ENCODE measurements at regions not wholly inside any gene's neighbourhood (a gene's known extent, or its start where the extent isn't known, plus 50 kb on each side); places are given as distances from the start of the nearest gene placed in this dataset.

GRCh38 chr12:125262851-125263250 is 197.6 kb downstream of the AACS start:
- no peaks in the 10 kb centered on the region for H3K4me1 ChIP-seq (replicated peaks)
- DNase-seq (ENCODE audit: low read depth in 1 of 2, low spot score in 2 of 2): no peak
- H3K27ac ChIP-seq: no peak overlapping the region
- no peak overlapping the region for H3K4me3 ChIP-seq
- no peaks in the 10 kb centered on the region for H3K9me3 ChIP-seq (replicated peaks)
- no peaks in the 10 kb centered on the region for H3K36me3 ChIP-seq
- no peaks in the 10 kb centered on the region; the same call in 1 of the 2 replicates for H3K27me3 ChIP-seq (replicated peaks)

GRCh38 chr12:125263385-125263784 is 198.2 kb downstream of the AACS start:
- Histone ChIP-seq H3K9me3 (replicated peaks) (no peaks in the 10 kb centered on the region), H3K36me3 (no peaks in the 10 kb centered on the region), H3K27ac (no peak overlapping the region), H3K4me3 (no peak overlapping the region), H3K27me3 (replicated peaks) (no peaks in the 10 kb centered on the region; the same call in 1 of the 2 replicates), H3K4me1 (replicated peaks) (no peaks in the 10 kb centered on the region)
- DNase-seq (ENCODE audit: low read depth in 1 of 2, low spot score in 2 of 2): no peak

- Histone ChIP-seq H3K4me1 (replicated peaks) (no peaks in the 10 kb centered on the region), H3K9me3 (replicated peaks) (no peaks in the 10 kb centered on the region), H3K27me3 (replicated peaks) (no peaks in the 10 kb centered on the region), H3K36me3 (no peaks in the 10 kb centered on the region), H3K4me3 (no peak overlapping the region), H3K27ac (no peak overlapping the region)
- DNase-seq (ENCODE audit: low read depth in 1 of 2, low spot score in 2 of 2): no peak
Observed at GRCh38 chr12:125267114-125267513, 201.9 kb downstream of the AACS start.

- no peak for DNase-seq (ENCODE audit: low read depth in 1 of 2, low spot score in 2 of 2)
Observed at GRCh38 chr12:125269276-125269675, 204.0 kb downstream of the AACS start.

GRCh38 chr12:125271892-125272291 is 206.7 kb downstream of the AACS start:
- Histone ChIP-seq H3K27ac (no peak overlapping the region), H3K4me1 (replicated peaks) (no peaks in the 10 kb centered on the region), H3K4me3 (no peak overlapping the region), H3K9me3 (replicated peaks) (no peaks in the 10 kb centered on the region), H3K27me3 (replicated peaks) (no peaks in the 10 kb centered on the region), H3K36me3 (no peaks in the 10 kb centered on the region)
- DNase-seq (ENCODE audit: low read depth in 1 of 2, low spot score in 2 of 2): no peak

More at GRCh38 chr12:125269276-125269675, 204.0 kb downstream of the AACS start:
- no peaks in the 10 kb centered on the region for H3K4me1 ChIP-seq (replicated peaks)
- H3K4me3 ChIP-seq: no peak overlapping the region
- H3K36me3 ChIP-seq: no peaks in the 10 kb centered on the region
- H3K9me3 ChIP-seq (replicated peaks): no peaks in the 10 kb centered on the region
- H3K27ac ChIP-seq: no peak overlapping the region
- no peaks in the 10 kb centered on the region for H3K27me3 ChIP-seq (replicated peaks)

GRCh38 chr12:125272383-125272933 is 207.2 kb downstream of the AACS start:
- H3K27me3 ChIP-seq (replicated peaks): no peaks in the 10 kb centered on the region
- DNase-seq (ENCODE audit: low read depth in 1 of 2, low spot score in 2 of 2): no peak
- H3K27ac ChIP-seq: no peak overlapping the region
- no peaks in the 10 kb centered on the region for H3K36me3 ChIP-seq
- H3K4me3 ChIP-seq: no peak overlapping the region
- no peaks in the 10 kb centered on the region for H3K9me3 ChIP-seq (replicated peaks)
- H3K4me1 ChIP-seq (replicated peaks): no peaks in the 10 kb centered on the region

- Histone ChIP-seq H3K27ac (no peak overlapping the region), H3K4me3 (no peak overlapping the region), H3K4me1 (replicated peaks) (no peaks in the 10 kb centered on the region), H3K9me3 (replicated peaks) (no peaks in the 10 kb centered on the region), H3K36me3 (no peaks in the 10 kb centered on the region), H3K27me3 (replicated peaks) (peaks cover 3% of the 10 kb centered on the region; the same call in 1 of the 2 replicates)
- DNase-seq (ENCODE audit: low read depth in 1 of 2, low spot score in 2 of 2): no peak
Observed at GRCh38 chr12:125276567-125276966, 211.3 kb downstream of the AACS start.

- no peak overlapping the region for H3K4me3 ChIP-seq
- peaks cover 3% of the 10 kb centered on the region; the same call in 1 of the 2 replicates for H3K27me3 ChIP-seq (replicated peaks)
- H3K4me1 ChIP-seq (replicated peaks): no peaks in the 10 kb centered on the region
- no peaks in the 10 kb centered on the region for H3K36me3 ChIP-seq
- no peaks in the 10 kb centered on the region for H3K9me3 ChIP-seq (replicated peaks)
- no peak for DNase-seq (ENCODE audit: low read depth in 1 of 2, low spot score in 2 of 2)
- no peak overlapping the region for H3K27ac ChIP-seq
Observed at GRCh38 chr12:125280482-125281377, 215.5 kb downstream of the AACS start.

GRCh38 chr12:125282921-125283320 is 217.7 kb downstream of the AACS start:
- DNase-seq (ENCODE audit: low read depth in 1 of 2, low spot score in 2 of 2): no peak
- Histone ChIP-seq H3K9me3 (replicated peaks) (no peaks in the 10 kb centered on the region), H3K27me3 (replicated peaks) (peaks cover 5% of the 10 kb centered on the region; the same call in 1 of the 2 replicates), H3K27ac (no peak overlapping the region), H3K36me3 (no peaks in the 10 kb centered on the region), H3K4me1 (replicated peaks) (no peaks in the 10 kb centered on the region), H3K4me3 (no peak overlapping the region)

GRCh38 chr12:125283521-125283920 is 218.3 kb downstream of the AACS start:
- Histone ChIP-seq H3K27me3 (replicated peaks) (peaks cover 5% of the 10 kb centered on the region; the same call in 1 of the 2 replicates), H3K36me3 (no peaks in the 10 kb centered on the region), H3K9me3 (replicated peaks) (no peaks in the 10 kb centered on the region), H3K27ac (no peak overlapping the region), H3K4me3 (no peak overlapping the region), H3K4me1 (replicated peaks) (no peaks in the 10 kb centered on the region)
- DNase-seq (ENCODE audit: low read depth in 1 of 2, low spot score in 2 of 2): no peak

GRCh38 chr12:125284087-125284486 is 218.9 kb downstream of the AACS start:
- DNase-seq (ENCODE audit: low read depth in 1 of 2, low spot score in 2 of 2): no peak
- Histone ChIP-seq H3K4me3 (no peak overlapping the region), H3K9me3 (replicated peaks) (no peaks in the 10 kb centered on the region), H3K36me3 (no peaks in the 10 kb centered on the region), H3K27ac (no peak overlapping the region), H3K4me1 (replicated peaks) (no peaks in the 10 kb centered on the region), H3K27me3 (replicated peaks) (peaks cover 5% of the 10 kb centered on the region; the same call in 1 of the 2 replicates)

GRCh38 chr12:125284945-125285685 is 219.9 kb downstream of the AACS start:
- Histone ChIP-seq H3K9me3 (replicated peaks) (no peaks in the 10 kb centered on the region), H3K36me3 (no peaks in the 10 kb centered on the region), H3K4me3 (no peak overlapping the region), H3K4me1 (replicated peaks) (no peaks in the 10 kb centered on the region), H3K27ac (no peak overlapping the region), H3K27me3 (replicated peaks) (peaks cover 6% of the 10 kb centered on the region; the same call in 1 of the 2 replicates)
- no peak for DNase-seq (ENCODE audit: low read depth in 1 of 2, low spot score in 2 of 2)

GRCh38 chr12:125286005-125286727 is 220.9 kb downstream of the AACS start:
- no peak overlapping the region for H3K4me3 ChIP-seq
- no peaks in the 10 kb centered on the region for H3K4me1 ChIP-seq (replicated peaks)
- H3K36me3 ChIP-seq: no peaks in the 10 kb centered on the region
- no peak for DNase-seq (ENCODE audit: low read depth in 1 of 2, low spot score in 2 of 2)
- no peaks in the 10 kb centered on the region for H3K9me3 ChIP-seq (replicated peaks)
- H3K27me3 ChIP-seq (replicated peaks): peaks cover 6% of the 10 kb centered on the region; the same call in 1 of the 2 replicates
- no peak overlapping the region for H3K27ac ChIP-seq
